ENCODE measurements at regions not wholly inside any gene's neighbourhood (a gene's known extent, or its start where the extent isn't known, plus 50 kb on each side); places are given as distances from the start of the nearest gene placed in this dataset.

DNA sequence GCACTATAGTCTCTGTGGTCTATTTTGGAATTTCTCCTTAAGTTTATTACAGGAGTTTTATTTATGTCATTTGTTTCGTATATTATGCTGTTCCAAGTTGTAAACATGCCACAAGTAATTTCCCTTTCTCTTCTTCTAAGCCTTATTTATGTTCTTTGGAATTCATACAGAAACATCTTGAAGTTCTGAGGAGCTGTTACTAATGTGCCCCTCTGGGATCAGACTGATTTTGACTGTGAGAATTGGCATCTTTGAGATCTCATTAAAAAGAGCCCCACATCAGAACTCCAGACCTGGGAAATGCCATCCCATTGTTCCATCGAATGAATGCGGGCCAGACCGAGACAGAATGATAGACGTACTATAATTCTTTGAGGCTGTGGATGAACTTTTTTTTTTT lies 138.8 kb upstream of the CD180 start:
- Mint-ChIP-seq H3K27me3 (ENCODE audit: low read depth) (no peaks in the 10 kb centered on the region), H3K4me1 (peaks cover 3% of the 10 kb centered on the region; the same call in 1 of the 2 replicates), H3K27ac (no peak overlapping the region), H3K36me3 (0 out of 2 replicates have a peak, but pooled peaks cover 14% of the 10 kb centered on the region), H3K9me3 (peaks cover 21% of the 10 kb centered on the region), H3K4me3 (no peak overlapping the region)
- no peak for ATAC-seq
- POLR2A ChIA-PET = no interaction called here
- TF ChIP-seq NR2C2 (CRISPR knock-in tag; IDR thresholded peaks at IDR 0.05) (no peak), JAZF1 (CRISPR knock-in tag; IDR thresholded peaks at IDR 0.05) (no peak), ZNF512 (CRISPR knock-in tag; IDR thresholded peaks at IDR 0.05; ENCODE audit: borderline replicate concordance) (no peak), ZNF138 (CRISPR knock-in tag; conservative IDR thresholded peaks at IDR 0.05) (no peak), MXD4 (CRISPR knock-in tag; IDR thresholded peaks at IDR 0.05; ENCODE audit: borderline replicate concordance) (no peak), SP1 (CRISPR knock-in tag; conservative IDR thresholded peaks at IDR 0.05) (no peak), KAT7 (CRISPR knock-in tag; IDR thresholded peaks at IDR 0.05; ENCODE audit: borderline replicate concordance) (no peak), ZNF416 (CRISPR knock-in tag; IDR thresholded peaks at IDR 0.05) (no peak), ATF1 (CRISPR knock-in tag; IDR thresholded peaks at IDR 0.05) (no peak), ZNF121 (CRISPR knock-in tag; IDR thresholded peaks at IDR 0.05) (no peak), FOXK1 (CRISPR knock-in tag; IDR thresholded peaks at IDR 0.05) (no peak), ZNF423 (CRISPR knock-in tag; IDR thresholded peaks at IDR 0.05) (no peak), TEAD1 (CRISPR knock-in tag; IDR thresholded peaks at IDR 0.05) (no peak), ZNF232 (CRISPR knock-in tag; IDR thresholded peaks at IDR 0.05) (no peak)
- TF ChIP-seq, protein P1, sequence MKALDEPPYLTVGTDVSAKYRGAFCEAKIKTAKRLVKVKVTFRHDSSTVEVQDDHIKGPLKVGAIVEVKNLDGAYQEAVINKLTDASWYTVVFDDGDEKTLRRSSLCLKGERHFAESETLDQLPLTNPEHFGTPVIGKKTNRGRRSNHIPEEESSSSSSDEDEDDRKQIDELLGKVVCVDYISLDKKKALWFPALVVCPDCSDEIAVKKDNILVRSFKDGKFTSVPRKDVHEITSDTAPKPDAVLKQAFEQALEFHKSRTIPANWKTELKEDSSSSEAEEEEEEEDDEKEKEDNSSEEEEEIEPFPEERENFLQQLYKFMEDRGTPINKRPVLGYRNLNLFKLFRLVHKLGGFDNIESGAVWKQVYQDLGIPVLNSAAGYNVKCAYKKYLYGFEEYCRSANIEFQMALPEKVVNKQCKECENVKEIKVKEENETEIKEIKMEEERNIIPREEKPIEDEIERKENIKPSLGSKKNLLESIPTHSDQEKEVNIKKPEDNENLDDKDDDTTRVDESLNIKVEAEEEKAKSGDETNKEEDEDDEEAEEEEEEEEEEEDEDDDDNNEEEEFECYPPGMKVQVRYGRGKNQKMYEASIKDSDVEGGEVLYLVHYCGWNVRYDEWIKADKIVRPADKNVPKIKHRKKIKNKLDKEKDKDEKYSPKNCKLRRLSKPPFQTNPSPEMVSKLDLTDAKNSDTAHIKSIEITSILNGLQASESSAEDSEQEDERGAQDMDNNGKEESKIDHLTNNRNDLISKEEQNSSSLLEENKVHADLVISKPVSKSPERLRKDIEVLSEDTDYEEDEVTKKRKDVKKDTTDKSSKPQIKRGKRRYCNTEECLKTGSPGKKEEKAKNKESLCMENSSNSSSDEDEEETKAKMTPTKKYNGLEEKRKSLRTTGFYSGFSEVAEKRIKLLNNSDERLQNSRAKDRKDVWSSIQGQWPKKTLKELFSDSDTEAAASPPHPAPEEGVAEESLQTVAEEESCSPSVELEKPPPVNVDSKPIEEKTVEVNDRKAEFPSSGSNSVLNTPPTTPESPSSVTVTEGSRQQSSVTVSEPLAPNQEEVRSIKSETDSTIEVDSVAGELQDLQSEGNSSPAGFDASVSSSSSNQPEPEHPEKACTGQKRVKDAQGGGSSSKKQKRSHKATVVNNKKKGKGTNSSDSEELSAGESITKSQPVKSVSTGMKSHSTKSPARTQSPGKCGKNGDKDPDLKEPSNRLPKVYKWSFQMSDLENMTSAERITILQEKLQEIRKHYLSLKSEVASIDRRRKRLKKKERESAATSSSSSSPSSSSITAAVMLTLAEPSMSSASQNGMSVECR (CRISPR knock-in tag; IDR thresholded peaks at IDR 0.05; ENCODE audit: borderline replicate concordance) = no peak
- no peak for DNase-seq (ENCODE audit: low spot score)
- CTCF ChIA-PET = no interaction called here

DNA sequence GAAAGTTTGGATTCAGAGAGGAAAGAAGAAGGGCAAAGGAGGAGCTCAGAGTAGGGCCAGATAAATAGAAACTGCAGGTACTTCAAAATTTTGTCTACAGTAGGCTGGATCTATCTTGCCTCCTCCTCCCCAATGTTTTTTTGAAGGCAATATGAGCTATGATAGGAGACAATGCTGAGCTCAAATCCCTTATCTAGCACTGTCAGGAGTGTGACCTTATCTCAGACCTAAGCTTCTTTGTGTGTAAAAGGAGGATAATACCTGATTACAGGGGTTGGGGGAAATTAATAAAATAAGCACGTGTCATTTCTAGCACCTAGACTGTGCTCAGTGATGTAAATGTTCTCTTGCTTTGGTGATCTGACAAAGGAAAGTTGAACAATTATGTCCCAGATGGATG lies 137.8 kb upstream of the CD180 start:
- Mint-ChIP-seq H3K4me3 (no peak overlapping the region), H3K27ac (no peak overlapping the region), H3K4me1 (peaks cover 3% of the 10 kb centered on the region; the same call in 1 of the 2 replicates), H3K27me3 (ENCODE audit: low read depth) (no peaks in the 10 kb centered on the region), H3K36me3 (0 out of 2 replicates have a peak, but pooled peaks cover 14% of the 10 kb centered on the region), H3K9me3 (peaks cover 30% of the 10 kb centered on the region)
- ChIA-PET CTCF (interaction anchor here (1.0 kb wide), 1 partner anchor 177 kb away, joined by 3 read pairs; no protein-coding TSS in a partner anchor), POLR2A (no interaction called here)
- TF ChIP-seq RELA (CRISPR knock-in tag; IDR thresholded peaks at IDR 0.05; ENCODE audit: borderline replicate concordance) (no peak), ZNF138 (CRISPR knock-in tag; conservative IDR thresholded peaks at IDR 0.05) (no peak)
- ATAC-seq (no peak), DNase-seq (ENCODE audit: low spot score) (no peak)

GRCh38 chr5:67333171-67333570 lies 136.6 kb upstream of the CD180 start:
- H3K4me3 Mint-ChIP-seq = no peak overlapping the region
- no peak overlapping the region for H3K27ac Mint-ChIP-seq
- POLR2A ChIA-PET = no interaction called here
- DNase-seq (ENCODE audit: low spot score) = no peak
- ATAC-seq = no peak
- CTCF ChIA-PET = no interaction called here
- peaks cover 3% of the 10 kb centered on the region; the same call in 1 of the 2 replicates for H3K4me1 Mint-ChIP-seq
- no peaks in the 10 kb centered on the region for H3K27me3 Mint-ChIP-seq (ENCODE audit: low read depth)
- H3K9me3 Mint-ChIP-seq = peaks cover 35% of the 10 kb centered on the region
- 0 out of 2 replicates have a peak, but pooled peaks cover 14% of the 10 kb centered on the region for H3K36me3 Mint-ChIP-seq
- TF ChIP-seq, protein P2, sequence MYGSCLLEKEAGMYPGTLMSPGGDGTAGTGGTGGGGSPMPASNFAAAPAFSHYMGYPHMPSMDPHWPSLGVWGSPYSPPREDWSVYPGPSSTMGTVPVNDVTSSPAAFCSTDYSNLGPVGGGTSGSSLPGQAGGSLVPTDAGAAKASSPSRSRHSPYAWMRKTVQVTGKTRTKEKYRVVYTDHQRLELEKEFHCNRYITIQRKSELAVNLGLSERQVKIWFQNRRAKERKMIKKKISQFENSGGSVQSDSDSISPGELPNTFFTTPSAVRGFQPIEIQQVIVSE (CRISPR knock-in tag; IDR thresholded peaks at IDR 0.05; ENCODE audit: borderline replicate concordance) = no peak
- TF ChIP-seq ZNF396 (CRISPR knock-in tag; IDR thresholded peaks at IDR 0.05; ENCODE audit: borderline replicate concordance) = no peak
- TF ChIP-seq IRF2 (CRISPR knock-in tag; IDR thresholded peaks at IDR 0.05; ENCODE audit: borderline replicate concordance, low read depth) = no peak
- no peak for TF ChIP-seq NFE2L1 (CRISPR knock-in tag; IDR thresholded peaks at IDR 0.05)
- no peak for TF ChIP-seq RELA (CRISPR knock-in tag; IDR thresholded peaks at IDR 0.05; ENCODE audit: borderline replicate concordance)
- no peak for TF ChIP-seq SP1 (CRISPR knock-in tag; conservative IDR thresholded peaks at IDR 0.05)
- TF ChIP-seq EMX1 (CRISPR knock-in tag; IDR thresholded peaks at IDR 0.05) = no peak
- TF ChIP-seq, protein P3, sequence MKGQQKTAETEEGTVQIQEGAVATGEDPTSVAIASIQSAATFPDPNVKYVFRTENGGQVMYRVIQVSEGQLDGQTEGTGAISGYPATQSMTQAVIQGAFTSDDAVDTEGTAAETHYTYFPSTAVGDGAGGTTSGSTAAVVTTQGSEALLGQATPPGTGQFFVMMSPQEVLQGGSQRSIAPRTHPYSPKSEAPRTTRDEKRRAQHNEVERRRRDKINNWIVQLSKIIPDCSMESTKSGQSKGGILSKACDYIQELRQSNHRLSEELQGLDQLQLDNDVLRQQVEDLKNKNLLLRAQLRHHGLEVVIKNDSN (CRISPR knock-in tag; IDR thresholded peaks at IDR 0.05) = no peak
- TF ChIP-seq PRRX2 (CRISPR knock-in tag; IDR thresholded peaks at IDR 0.05) = no peak
- TF ChIP-seq E2F4 (CRISPR knock-in tag; IDR thresholded peaks at IDR 0.05; ENCODE audit: borderline replicate concordance, low read depth) = no peak
- TF ChIP-seq ZNF416 (CRISPR knock-in tag; IDR thresholded peaks at IDR 0.05) = no peak
- TF ChIP-seq, protein P4, sequence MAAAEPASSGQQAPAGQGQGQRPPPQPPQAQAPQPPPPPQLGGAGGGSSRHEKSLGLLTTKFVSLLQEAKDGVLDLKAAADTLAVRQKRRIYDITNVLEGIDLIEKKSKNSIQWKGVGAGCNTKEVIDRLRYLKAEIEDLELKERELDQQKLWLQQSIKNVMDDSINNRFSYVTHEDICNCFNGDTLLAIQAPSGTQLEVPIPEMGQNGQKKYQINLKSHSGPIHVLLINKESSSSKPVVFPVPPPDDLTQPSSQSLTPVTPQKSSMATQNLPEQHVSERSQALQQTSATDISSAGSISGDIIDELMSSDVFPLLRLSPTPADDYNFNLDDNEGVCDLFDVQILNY (CRISPR knock-in tag; IDR thresholded peaks at IDR 0.05) = no peak

Measured in WTC11 (cell line).